Suprapubic skin (tissue), 4 donors: ENCODE measurements at regions not wholly inside any gene's neighbourhood (a gene's known extent, or its start where the extent isn't known, plus 50 kb on each side); places are given as distances from the start of the nearest gene placed in this dataset.

Experiments
- EP300 ChIP-seq: sonication (generic); formaldehyde crosslinking; IDR thresholded peaks from one replicate; pipeline ENCODE4 v1.6.1; 2017; ENCODE audit warnings: antibody characterized with exemption
- POLR2A ChIP-seq, 2 donors: fragments of 450-650 bp; IDR thresholded peaks; one replicate each; pipeline ENCODE4 v1.6.1; 2017; ENCODE audit warnings: antibody characterized with exemption in 2 of 2, mild to moderate bottlenecking in 2 of 2, moderate library complexity in 2 of 2
- POLR2AphosphoS5 ChIP-seq, 3 donors: sonication (generic); formaldehyde crosslinking; IDR thresholded peaks; one replicate each; pipeline ENCODE4 v1.6.1; 2017; ENCODE audit warnings: antibody characterized with exemption in 3 of 3
- TF ChIP-seq, protein P1 (sequence below), 2 donors: fragments of 200-600 bp in 1 of 2; fragments of 450-650 bp in 1 of 2; sonication (generic) in 1 of 2; IDR thresholded peaks; one replicate each; pipeline ENCODE4 v1.5.1; 2016 to 2019; ENCODE audit warnings: antibody characterized with exemption in 2 of 2, mild to moderate bottlenecking in 1 of 2, moderate library complexity in 1 of 2

DNA sequence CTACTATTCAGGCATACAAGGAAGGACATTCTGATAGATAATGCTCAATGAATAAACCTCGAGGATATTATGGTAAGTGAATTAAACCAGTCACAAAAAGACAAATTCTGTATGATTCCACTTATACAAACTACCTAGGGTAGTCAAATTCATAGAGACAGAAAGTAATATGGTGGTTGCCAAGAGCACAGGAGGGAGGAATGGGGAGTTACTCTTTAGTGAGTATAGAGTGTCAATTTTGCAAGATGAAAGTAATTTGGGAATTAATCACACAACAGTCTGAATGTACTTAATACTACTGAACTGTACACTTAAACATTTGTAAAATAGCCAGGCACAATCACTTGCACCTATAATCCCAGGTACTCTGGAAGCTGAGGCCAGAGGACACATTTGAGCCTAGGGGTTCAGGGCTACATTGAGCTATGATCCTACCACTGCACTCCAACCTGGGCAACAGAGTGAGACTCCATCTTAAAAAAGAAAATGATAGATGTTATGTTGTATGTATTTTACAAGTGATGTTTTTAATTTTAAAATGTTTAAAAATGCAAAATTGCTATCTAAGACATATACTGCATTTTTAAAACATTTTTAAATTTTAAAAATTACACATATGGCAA is 91.0 kb downstream of the NPAP1 start:
- TF ChIP-seq, protein P1, sequence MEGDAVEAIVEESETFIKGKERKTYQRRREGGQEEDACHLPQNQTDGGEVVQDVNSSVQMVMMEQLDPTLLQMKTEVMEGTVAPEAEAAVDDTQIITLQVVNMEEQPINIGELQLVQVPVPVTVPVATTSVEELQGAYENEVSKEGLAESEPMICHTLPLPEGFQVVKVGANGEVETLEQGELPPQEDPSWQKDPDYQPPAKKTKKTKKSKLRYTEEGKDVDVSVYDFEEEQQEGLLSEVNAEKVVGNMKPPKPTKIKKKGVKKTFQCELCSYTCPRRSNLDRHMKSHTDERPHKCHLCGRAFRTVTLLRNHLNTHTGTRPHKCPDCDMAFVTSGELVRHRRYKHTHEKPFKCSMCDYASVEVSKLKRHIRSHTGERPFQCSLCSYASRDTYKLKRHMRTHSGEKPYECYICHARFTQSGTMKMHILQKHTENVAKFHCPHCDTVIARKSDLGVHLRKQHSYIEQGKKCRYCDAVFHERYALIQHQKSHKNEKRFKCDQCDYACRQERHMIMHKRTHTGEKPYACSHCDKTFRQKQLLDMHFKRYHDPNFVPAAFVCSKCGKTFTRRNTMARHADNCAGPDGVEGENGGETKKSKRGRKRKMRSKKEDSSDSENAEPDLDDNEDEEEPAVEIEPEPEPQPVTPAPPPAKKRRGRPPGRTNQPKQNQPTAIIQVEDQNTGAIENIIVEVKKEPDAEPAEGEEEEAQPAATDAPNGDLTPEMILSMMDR (IDR thresholded peaks at IDR 0.05), result no peak
- TF ChIP-seq POLR2A (IDR thresholded peaks at IDR 0.05), result no peak
- TF ChIP-seq EP300, result no peak
- TF ChIP-seq POLR2AphosphoS5 (IDR thresholded peaks at IDR 0.05), result no peak
